NCI-H2029 treated with DMSO at 0.1 percent for 48 hours (cell line): ENCODE measurements at regions not wholly inside any gene's neighbourhood (a gene's known extent, or its start where the extent isn't known, plus 50 kb on each side); places are given as distances from the start of the nearest gene placed in this dataset.

Source experiments
- DNase-seq: peaks from one replicate; lab custom pipeline; 2025; lab: John Stamatoyannopoulos, UW

DNA sequence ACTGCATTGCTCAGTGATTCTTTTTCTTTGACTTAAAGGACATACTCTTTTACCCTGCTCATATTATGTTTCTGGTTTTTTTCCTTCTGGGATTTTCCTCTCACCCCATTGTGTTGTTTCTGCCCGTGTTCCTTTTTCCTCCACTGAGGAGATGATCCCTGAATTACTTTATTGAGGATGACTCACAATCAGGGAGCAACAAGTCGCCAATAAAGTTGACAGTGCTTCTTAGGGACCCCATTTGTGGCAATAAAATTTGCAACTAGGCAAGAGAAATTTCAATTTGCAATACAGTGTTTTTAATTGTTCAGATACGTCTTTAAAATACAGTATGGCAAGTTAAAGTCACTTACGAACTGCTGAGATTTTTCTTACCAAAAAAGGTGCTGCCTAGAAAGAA lies 217.9 kb downstream of the SOX4 start:
- DNase-seq: no peak

DNA sequence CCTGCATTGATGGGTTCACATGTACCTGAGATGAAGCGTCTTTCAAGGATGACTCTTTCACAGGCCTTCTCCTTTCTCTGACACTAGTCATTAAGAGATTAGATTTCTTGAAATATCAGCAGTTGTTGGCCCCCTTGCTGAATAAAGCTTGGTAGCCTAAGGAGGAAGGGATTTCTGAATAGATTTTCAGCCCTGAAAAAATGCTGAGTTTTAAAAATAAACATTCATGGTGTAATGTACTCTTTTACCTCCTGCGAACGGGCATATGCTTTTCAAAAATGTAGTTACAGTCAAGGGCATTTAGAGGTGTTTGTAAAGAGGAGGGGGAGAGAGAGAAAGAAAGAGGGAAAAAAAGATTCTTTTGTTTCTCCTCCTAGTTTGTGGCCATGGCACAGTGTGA lies 222.7 kb downstream of the SOX4 start:
- no peak for DNase-seq

DNA sequence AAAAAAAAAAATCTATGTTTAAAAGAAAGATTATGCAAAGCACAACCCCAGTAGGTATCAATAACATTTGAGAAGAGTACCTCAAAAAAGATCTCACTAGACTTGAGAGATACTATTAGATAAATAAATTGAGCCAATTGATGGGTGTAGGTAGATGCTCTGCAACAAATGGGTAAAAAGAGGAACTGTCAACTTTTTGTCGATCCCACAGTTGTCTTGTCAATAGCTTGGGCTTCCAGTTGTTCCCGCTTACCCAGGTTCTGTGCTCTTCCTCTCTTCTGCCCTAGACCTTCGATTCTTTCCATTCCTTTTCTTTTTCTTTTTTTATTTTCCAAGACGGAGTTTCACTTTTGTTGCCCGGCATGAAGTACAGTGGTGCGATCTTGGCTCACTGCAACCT lies 226.9 kb downstream of the SOX4 start:
- DNase-seq: no peak

DNA sequence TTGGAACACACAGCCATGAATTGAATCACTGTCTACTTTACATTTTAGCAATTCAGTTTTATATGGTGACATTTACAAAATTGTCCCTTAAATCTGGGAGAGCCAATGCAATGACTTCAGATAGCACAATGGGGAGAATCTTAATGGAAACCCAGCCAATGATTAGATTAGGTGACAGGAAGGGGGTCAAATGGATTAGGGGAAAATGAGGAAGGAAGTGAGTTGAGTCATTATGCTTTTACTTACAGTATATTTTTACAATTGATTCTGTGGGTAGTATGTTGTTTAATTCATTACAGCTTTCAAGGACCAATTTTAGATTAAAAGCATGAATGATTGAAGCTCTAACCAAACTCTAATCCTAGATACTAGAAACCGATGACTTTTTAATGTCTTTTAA lies 229.8 kb downstream of the SOX4 start:
- DNase-seq: no peak

- DNase-seq: peak; percentile 80
Observed at GRCh38 chr6:21824431-21825177, 231.1 kb downstream of the SOX4 start.

DNA sequence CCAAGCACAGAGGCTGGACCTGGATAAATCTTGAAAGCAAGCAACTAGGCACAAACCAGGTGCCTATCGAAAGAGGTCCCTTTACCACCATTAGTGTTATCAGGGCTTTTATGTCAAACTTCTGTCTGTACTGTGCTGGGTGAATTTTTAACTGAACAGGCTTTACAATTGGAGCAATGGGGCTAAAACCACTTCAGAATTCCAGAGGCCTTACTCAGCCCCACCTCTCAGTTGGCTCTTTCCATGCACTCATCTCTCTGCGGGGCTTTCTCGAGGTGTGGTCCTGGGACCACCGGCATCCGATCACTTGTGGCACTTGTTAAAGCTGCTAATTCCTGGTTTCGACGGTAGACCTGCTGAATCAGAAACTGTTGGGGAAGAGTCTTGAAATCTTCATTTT lies 232.5 kb downstream of the SOX4 start:
- no peak for DNase-seq

- no peak for DNase-seq
Observed at GRCh38 chr6:21826904-21827303, 233.4 kb downstream of the SOX4 start.

DNA sequence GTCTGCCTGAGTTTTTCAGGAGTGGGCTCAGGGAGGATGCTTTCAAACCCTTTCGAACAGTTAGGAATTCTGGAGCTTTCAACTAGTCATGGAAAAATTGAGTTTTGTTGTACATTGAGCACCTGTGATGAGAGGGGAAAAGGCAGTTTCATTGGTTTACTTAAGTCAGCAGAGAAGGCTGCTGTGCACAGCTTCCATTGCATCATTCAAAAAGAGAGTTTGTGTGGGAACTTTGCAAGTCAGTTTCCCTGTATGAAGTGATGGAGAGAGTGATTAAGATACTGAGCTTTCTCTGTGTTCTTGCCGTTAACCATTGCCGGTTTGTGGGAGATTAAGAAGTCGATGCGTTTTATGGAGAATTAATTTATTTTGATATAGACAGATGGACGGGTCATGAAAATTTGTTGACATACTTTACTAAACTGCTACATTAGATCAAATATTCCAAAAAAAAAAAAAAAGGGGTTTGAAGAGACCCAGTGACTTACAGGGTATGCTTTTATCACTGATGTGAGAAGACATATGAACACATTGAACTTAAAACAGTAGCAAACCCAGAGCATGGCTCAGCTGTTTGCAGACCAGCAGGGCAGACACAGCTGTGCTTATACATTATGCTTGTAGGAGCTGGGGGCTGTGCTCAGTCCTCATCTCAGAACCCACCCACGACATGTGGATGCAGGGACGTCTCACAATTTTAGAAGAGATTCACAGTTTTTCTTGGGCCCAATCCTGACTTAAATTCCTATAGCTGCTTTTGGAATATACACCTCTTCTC lies 234.1 kb downstream of the SOX4 start:
- DNase-seq: no peak

- DNase-seq: no peak
Observed at GRCh38 chr6:21828704-21829103, 235.2 kb downstream of the SOX4 start.

DNA sequence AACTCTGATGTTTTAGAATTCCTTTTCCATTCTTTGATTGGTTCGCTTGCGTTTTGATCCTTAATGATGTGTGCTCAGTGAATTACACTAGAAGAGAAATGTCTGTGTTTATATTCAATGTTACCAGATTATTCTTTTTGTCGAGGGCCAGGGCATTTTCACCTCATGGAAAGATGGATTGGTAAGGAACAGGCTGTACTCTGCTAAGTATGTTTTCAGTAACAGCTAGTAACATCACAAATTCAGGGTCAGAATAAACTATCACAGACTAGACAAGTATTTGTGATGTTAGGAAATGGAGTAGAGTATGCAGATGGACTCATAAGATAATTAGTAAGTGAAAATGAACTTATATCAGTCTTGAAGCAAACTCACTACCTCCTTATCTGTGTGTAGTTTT lies 235.6 kb downstream of the SOX4 start:
- DNase-seq: no peak

DNA sequence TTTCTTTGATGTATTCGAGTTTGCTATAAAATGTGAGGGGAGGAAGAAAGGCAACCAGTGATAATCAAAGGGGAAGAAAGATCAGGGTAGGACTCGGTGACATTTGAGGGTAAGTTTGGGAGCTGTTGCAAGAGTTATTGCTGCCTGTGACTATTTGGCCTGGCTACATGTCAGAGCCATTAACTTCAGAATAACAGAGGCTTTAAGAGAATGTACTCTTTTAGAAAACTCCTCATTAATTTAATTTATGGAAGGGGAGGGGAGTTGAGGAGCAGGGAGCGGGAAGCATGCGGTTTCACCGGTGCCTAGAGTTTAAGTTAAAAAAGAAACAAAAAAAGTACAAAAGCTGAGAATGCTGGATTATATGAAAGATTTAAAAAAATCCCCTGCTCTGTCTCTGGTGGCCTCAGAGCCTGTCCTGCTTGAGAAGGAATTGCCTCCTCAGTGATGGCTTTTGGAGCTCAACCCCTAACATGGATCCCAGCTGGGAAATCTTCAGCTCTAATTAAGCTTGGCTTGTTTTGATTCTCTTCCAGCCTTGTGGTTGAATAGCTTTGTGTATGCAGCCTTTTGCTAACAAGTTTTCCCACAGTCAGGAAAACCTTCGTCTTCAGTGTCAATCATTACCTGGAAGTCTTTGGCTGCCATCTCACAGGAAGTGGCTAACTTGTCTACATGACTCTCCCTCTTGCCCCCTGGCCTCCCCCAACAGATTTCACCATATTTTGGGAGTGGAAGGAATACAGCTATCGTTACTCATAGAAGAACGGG lies 238.2 kb downstream of the SOX4 start:
- no peak for DNase-seq

- DNase-seq: no peak
Observed at GRCh38 chr6:21836277-21836676, 242.7 kb downstream of the SOX4 start.

DNA sequence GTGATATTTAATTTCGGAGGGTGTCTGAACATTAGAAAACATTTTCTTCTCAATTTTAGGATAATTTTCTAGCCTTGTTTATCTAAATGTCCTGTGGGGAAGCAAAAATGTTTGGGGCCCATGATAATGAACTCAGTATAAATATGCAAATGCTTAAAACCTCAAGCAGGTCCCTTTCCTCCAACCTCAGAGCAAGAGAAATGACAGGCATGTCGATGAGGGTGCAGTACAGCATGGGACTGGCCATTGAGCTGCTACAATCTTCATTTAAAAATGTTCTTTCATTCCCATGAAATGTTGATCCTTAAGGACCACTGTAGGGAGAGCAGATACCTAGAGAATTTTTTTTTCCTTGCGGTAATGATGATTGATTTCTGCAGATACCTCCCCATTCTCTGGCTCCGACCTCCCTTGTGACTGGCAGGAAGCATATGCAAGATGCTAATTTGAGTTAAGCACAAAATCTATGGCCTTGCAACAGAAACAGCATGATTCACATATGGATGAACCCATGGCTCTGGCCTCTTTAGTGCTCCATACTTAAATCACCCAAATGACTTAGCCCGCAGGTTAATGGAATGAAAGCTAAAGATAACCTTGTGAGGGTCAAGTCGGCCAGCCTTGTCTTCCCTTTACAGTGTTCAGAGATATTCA lies 243.3 kb downstream of the SOX4 start:
- no peak for DNase-seq

DNA sequence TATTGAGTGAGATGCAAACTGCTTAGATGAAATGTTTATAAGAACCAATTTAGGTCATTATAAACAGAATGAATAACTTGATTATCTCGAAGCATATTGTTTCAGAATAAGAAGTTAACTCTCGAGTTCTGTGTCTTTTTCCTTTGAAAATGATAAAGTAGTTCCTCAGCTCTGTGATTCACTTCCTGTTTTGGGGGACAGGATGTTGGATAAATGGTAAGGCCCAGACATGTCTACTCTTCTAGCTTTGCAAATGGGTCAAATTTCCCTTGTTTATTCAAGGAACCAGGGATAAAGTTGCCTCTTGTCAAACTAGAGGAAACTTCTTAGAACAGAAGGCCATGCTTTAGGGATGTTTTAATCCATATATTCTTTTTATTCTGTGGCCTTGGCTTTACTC lies 246.9 kb downstream of the SOX4 start:
- DNase-seq: no peak

DNA sequence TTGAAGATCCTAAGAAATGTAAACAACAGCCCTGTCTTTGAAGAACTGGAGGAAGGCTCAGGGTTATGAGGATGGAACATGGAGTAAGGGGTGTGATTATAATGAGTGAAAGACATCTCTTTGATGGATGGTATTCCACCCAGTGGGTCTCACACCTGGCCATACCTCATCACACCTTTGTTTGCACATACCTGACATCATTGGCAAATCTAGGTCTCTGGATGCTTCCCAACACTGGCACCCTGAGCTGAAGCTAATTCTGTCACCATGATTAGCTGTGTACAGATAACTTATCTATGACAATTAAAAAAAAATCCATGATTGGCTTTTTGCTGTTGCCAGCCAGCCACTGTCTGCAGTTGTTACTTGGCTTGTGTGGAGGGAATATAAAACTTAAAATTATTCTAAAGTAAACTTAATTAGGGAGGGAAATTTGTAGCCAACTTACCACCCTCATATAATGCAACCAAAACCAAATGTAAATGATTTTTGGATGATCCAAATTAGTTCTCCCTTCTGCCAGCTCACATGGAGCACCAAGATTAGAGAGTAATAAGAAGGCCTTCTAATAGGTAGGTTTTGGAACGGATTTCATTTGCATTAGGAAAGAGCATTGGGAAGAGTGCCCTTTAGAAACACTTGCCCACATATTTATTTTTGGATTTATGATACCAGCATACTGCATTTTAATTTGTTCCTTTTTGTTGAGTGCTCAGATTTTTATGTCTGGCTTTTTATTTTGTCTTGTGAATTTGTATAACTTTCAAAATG lies 249.5 kb downstream of the SOX4 start:
- DNase-seq: peak; percentile 94

- DNase-seq: no peak
Observed at GRCh38 chr6:21844120-21844917, 250.8 kb downstream of the SOX4 start.

GRCh38 chr6:21845018-21845417 lies 251.5 kb downstream of the SOX4 start:
- peak; percentile 86 for DNase-seq

GRCh38 chr6:21845439-21846140 lies 252.0 kb downstream of the SOX4 start:
- DNase-seq: no peak

DNA sequence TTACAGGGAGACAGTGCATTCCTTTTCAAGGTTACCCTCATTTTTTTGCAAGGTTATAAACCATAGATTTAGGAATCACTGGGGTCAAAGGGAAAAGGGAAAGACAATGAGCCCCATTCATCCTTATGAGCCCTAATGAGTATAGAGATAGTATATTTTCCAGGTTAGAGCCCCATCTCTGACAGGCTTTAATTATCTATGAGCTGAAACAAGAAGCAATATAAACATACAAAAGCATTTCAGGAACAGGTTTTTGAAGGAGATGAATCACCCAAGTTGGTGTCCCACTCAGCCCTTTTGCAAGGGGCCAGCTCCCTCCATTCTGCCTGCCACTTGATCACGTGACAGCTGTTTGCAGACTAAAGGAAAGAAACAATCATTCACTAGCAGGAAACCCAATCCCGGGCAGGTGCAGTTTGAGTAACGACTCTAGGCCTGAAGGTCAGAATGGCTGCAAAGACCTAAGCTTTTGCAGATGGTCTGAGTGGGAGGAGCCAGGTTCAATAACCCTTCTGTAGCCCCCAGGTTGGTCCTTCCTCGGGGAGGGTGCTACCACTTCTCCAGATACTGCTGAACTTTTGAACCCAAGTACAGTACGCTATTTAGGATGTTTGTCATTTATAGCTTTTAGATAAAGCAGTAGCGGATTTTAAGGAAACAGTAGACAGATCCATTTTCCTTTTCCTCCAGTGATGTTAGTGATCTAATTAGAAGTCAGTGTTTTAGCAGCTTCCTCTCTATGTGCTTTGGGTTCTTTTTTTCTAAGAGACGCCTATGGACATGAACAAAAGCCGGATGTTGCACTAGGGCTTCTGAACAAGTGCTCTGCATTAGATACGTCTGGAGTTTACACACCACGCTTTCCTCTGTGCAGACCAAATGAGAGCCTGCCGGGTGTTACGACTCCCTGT lies 253.2 kb downstream of the SOX4 start:
- peak; percentile 100 for DNase-seq
